WERI-Rb-1 (cell line): ENCODE measurements at regions not wholly inside any gene's neighbourhood (a gene's known extent, or its start where the extent isn't known, plus 50 kb on each side); places are given as distances from the start of the nearest gene placed in this dataset.

Experiments
- DNase-seq: peaks from one replicate; pipeline ENCODE4 v3.0.0-alpha.2; 2020
- H3K27ac ChIP-seq: fragments of 250-450 bp; sonication (Bioruptor Pico); 2 replicates; pipeline ENCODE4 v1.5.1; 2020; ENCODE audit warnings: mild to moderate bottlenecking, moderate library complexity
- H3K27me3 ChIP-seq: fragments of 250-450 bp; sonication (Bioruptor Pico); 2 replicates; pipeline ENCODE4 v1.5.1; 2021; ENCODE audit warnings: mild to moderate bottlenecking, low read depth, moderate library complexity; ENCODE audit not compliant: insufficient read depth, severe bottlenecking
- H3K36me3 ChIP-seq: fragments of 250-450 bp; sonication (Bioruptor Pico); 2 replicates; pipeline ENCODE4 v1.5.1; 2020; ENCODE audit warnings: mild to moderate bottlenecking, moderate library complexity
- H3K4me3 ChIP-seq: 2 replicates; pipeline ENCODE4 v1.5.1; 2011; ENCODE audit warnings: low read depth, mild to moderate bottlenecking, control low read depth, low read length
- H3K9me3 ChIP-seq: fragments of 250-450 bp; sonication (Bioruptor Pico); 2 replicates; pipeline ENCODE4 v1.5.1; 2021; ENCODE audit warnings: mild to moderate bottlenecking, moderate library complexity; ENCODE audit not compliant: severe bottlenecking
- CTCF ChIP-seq: IDR thresholded peaks from 2 replicates; pipeline ENCODE4 v1.5.1; 2011; ENCODE audit warnings: low read depth, mild to moderate bottlenecking, control low read depth, inconsistent platforms, low read length

GRCh38 chr4:156100651-156101050 is 147.0 kb upstream of the CTSO start:
- H3K36me3 ChIP-seq, result no peaks in the 10 kb centered on the region
- H3K4me3 ChIP-seq, result no peak overlapping the region
- no peak for DNase-seq
- H3K27ac ChIP-seq, result no peak overlapping the region
- no peaks in the 10 kb centered on the region for H3K9me3 ChIP-seq
- TF ChIP-seq CTCF, result no peak
- H3K27me3 ChIP-seq, result no peaks in the 10 kb centered on the region

DNA sequence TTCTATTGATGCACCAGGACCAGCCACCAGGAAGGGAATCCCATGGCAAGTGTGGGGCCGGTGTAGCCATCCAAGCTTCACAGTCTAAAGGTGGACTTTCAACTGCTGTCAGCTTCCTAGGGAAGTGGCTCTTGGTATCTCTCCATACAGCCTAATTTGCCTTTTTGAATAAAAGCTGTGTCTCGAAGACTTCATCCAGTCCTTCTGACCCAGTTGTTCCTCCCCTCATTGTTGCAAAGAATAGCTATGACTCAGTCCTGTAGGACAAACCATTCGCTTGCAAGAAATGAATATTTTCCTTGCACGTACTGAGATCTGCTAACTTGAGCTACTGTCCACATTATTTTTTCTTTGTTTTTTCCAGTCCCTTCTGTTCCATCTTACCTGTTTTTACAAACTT is 145.1 kb upstream of the CTSO start:
- no peak for DNase-seq
- no peak for TF ChIP-seq CTCF
- Histone ChIP-seq H3K36me3 (no peaks in the 10 kb centered on the region), H3K4me3 (no peak overlapping the region), H3K27me3 (no peaks in the 10 kb centered on the region), H3K27ac (no peak overlapping the region), H3K9me3 (no peaks in the 10 kb centered on the region)

DNA sequence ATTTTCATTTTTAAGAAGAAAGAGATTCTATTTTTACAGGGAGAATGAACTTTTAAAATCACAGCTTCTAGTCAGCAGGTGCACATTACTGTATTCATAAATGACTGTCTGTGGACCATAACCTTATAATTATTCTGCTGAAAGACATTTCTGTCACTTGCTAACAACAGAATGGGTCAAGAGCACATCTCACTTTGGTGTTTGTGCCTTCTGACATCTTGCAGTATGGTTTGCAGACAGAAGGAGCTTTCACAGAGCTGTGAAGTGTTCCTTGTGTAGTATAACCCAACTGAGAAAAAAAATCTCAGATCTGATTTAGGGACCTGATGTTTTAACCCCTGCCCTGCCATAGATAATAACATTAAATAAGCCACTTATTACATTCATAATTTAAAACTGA is 131.4 kb upstream of the CTSO start:
- Histone ChIP-seq H3K27ac (no peak overlapping the region), H3K27me3 (no peaks in the 10 kb centered on the region), H3K36me3 (no peaks in the 10 kb centered on the region), H3K9me3 (no peaks in the 10 kb centered on the region), H3K4me3 (no peak overlapping the region)
- no peak for TF ChIP-seq CTCF
- no peak for DNase-seq

DNA sequence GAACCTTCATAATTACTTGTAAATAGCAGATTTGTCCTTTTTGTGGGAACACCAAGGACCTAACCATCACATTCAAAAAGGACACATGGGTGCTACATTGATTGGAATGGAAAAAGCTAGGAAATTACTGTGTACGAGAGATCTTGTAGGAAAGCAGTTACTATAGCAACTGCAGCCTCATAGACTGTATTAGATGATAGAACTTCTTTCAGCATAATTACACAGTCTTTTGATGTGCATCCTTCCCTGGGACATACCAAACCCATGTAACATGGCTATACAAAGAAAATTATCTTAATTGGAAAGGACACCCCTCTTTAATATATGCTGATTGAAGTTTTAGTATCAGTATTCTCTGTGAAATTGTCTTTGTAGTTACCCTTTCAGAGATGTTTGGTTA is 130.7 kb upstream of the CTSO start:
- Histone ChIP-seq H3K36me3 (no peaks in the 10 kb centered on the region), H3K27me3 (no peaks in the 10 kb centered on the region), H3K27ac (no peak overlapping the region), H3K9me3 (no peaks in the 10 kb centered on the region), H3K4me3 (no peak overlapping the region)
- TF ChIP-seq CTCF, result no peak
- DNase-seq, result no peak

GRCh38 chr4:156073976-156074375 is 120.3 kb upstream of the CTSO start:
- TF ChIP-seq CTCF, result no peak
- H3K4me3 ChIP-seq, result no peak overlapping the region
- peaks cover 6% of the 10 kb centered on the region for H3K9me3 ChIP-seq
- H3K36me3 ChIP-seq, result no peaks in the 10 kb centered on the region
- no peak for DNase-seq
- H3K27ac ChIP-seq, result no peak overlapping the region
- no peaks in the 10 kb centered on the region for H3K27me3 ChIP-seq

DNA sequence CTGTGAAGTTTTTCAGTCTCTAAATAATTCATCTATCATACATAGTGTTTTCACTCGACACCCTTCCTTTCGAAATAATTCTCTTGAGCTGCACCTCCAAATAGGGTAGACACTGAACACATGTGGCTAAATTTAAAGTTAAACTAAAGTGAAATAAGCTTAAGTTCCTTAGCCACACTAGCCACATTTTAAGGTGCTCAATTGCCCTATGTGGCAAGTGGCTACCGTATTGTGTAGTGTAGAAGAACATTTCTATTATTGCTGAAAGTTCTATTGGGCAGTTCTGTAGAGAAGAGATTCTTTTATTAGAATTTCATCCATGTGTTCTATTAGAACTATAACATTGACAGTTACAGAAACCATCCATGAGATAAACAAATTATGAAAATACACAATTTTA is 107.0 kb upstream of the CTSO start:
- H3K9me3 ChIP-seq, result no peaks in the 10 kb centered on the region
- DNase-seq, result no peak
- H3K27ac ChIP-seq, result no peak overlapping the region
- no peaks in the 10 kb centered on the region for H3K27me3 ChIP-seq
- no peak for TF ChIP-seq CTCF
- no peaks in the 10 kb centered on the region for H3K36me3 ChIP-seq
- no peak overlapping the region for H3K4me3 ChIP-seq
